Subcutaneous abdominal adipose tissue (tissue), 5 donors: ENCODE measurements at regions not wholly inside any gene's neighbourhood (a gene's known extent, or its start where the extent isn't known, plus 50 kb on each side); places are given as distances from the start of the nearest gene placed in this dataset.

Source experiments
- H3K27ac ChIP-seq: one replicate; pipeline ENCODE4 v1.7.0; 2013; ENCODE audit warnings: low read depth, mild to moderate bottlenecking, inconsistent platforms, low read length, moderate library complexity
- H3K27me3 ChIP-seq, 5 donors: one replicate each; pipeline ENCODE4 v1.7.0; 2013; ENCODE audit warnings: low read length in 5 of 5, inconsistent platforms in 1 of 5; ENCODE audit not compliant: control insufficient read depth in 5 of 5, insufficient read depth in 4 of 5
- H3K36me3 ChIP-seq, 5 donors: one replicate each; pipeline ENCODE4 v1.7.0; 2013; ENCODE audit warnings: low read length in 5 of 5; ENCODE audit not compliant: control insufficient read depth in 5 of 5, insufficient read depth in 5 of 5
- H3K4me1 ChIP-seq, 5 donors: one replicate each; pipeline ENCODE4 v1.7.0; 2013; ENCODE audit warnings: low read length in 5 of 5, mild to moderate bottlenecking in 3 of 5, moderate library complexity in 1 of 5; ENCODE audit not compliant: control insufficient read depth in 5 of 5, insufficient read depth in 5 of 5
- H3K4me3 ChIP-seq, 5 donors: one replicate each; pipeline ENCODE4 v1.7.0; 2013; ENCODE audit warnings: low read length in 5 of 5, low read depth in 1 of 5
- H3K9ac ChIP-seq, 5 donors: one replicate each; pipeline ENCODE4 v1.7.0; 2013; ENCODE audit warnings: low read length in 5 of 5, mild to moderate bottlenecking in 4 of 5, moderate library complexity in 3 of 5
- H3K9me3 ChIP-seq, 5 donors: one replicate each; pipeline ENCODE4 v1.7.0; 2013; ENCODE audit warnings: low read length in 5 of 5; ENCODE audit not compliant: control insufficient read depth in 5 of 5
- donor health status: healthy.
- donor health status: healthy.
- donor health status: healthy.
- donor health status: healthy.
- donor health status: healthy.

- peaks cover 0 to 25% (median 4%) of the 10 kb centered on the region in 5 donors for H3K4me1 ChIP-seq
- H3K27me3 ChIP-seq, result no peaks in the 10 kb centered on the region
- H3K27ac ChIP-seq, result no peak overlapping the region
- H3K4me3 ChIP-seq, result no peak overlapping the region
- no peaks in the 10 kb centered on the region for H3K36me3 ChIP-seq
- H3K9me3 ChIP-seq, result no peaks in the 10 kb centered on the region
- no peak overlapping the region for H3K9ac ChIP-seq
Measured at GRCh38 chr13:59354665-59355369, 808.9 kb downstream of the DIAPH3 start.

GRCh38 chr13:59356607-59357006 lies 807.1 kb downstream of the DIAPH3 start:
- peaks cover 0 to 30% (median 4%) of the 10 kb centered on the region in 5 donors for H3K4me1 ChIP-seq
- no peaks in the 10 kb centered on the region for H3K27me3 ChIP-seq
- H3K4me3 ChIP-seq, result no peak overlapping the region
- no peaks in the 10 kb centered on the region for H3K36me3 ChIP-seq
- H3K9me3 ChIP-seq, result no peaks in the 10 kb centered on the region
- H3K27ac ChIP-seq, result no peak overlapping the region
- H3K9ac ChIP-seq, result no peak overlapping the region

GRCh38 chr13:59358014-59358413 lies 805.7 kb downstream of the DIAPH3 start:
- Histone ChIP-seq H3K27ac (no peak overlapping the region), H3K4me3 (no peak overlapping the region), H3K9me3 (no peaks in the 10 kb centered on the region)

GRCh38 chr13:59360108-59360507 lies 803.6 kb downstream of the DIAPH3 start:
- Histone ChIP-seq H3K27me3 (no peaks in the 10 kb centered on the region), H3K36me3 (no peaks in the 10 kb centered on the region), H3K27ac (no peak overlapping the region), H3K4me3 (no peak overlapping the region), H3K9me3 (no peaks in the 10 kb centered on the region), H3K4me1 (peaks cover 0 to 30% (median 4%) of the 10 kb centered on the region in 5 donors), H3K9ac (no peak overlapping the region)

More at GRCh38 chr13:59358014-59358413, 805.7 kb downstream of the DIAPH3 start:
- no peaks in the 10 kb centered on the region for H3K36me3 ChIP-seq
- H3K4me1 ChIP-seq, result peaks cover 0 to 30% (median 4%) of the 10 kb centered on the region in 5 donors
- no peak overlapping the region for H3K9ac ChIP-seq
- no peaks in the 10 kb centered on the region for H3K27me3 ChIP-seq

GRCh38 chr13:59360916-59361315 lies 802.8 kb downstream of the DIAPH3 start:
- no peaks in the 10 kb centered on the region for H3K36me3 ChIP-seq
- peaks cover 0 to 30% (median 4%) of the 10 kb centered on the region in 5 donors for H3K4me1 ChIP-seq
- H3K9me3 ChIP-seq, result no peaks in the 10 kb centered on the region
- H3K9ac ChIP-seq, result no peak overlapping the region
- H3K27ac ChIP-seq, result no peak overlapping the region
- H3K27me3 ChIP-seq, result no peaks in the 10 kb centered on the region
- no peak overlapping the region for H3K4me3 ChIP-seq

- no peak overlapping the region for H3K27ac ChIP-seq
- H3K9ac ChIP-seq, result no peak overlapping the region
- no peaks in the 10 kb centered on the region for H3K9me3 ChIP-seq
- no peaks in the 10 kb centered on the region for H3K36me3 ChIP-seq
- H3K4me1 ChIP-seq, result peaks cover 0 to 19% (median 0%) of the 10 kb centered on the region in 5 donors
- H3K4me3 ChIP-seq, result no peak overlapping the region
- H3K27me3 ChIP-seq, result no peaks in the 10 kb centered on the region
Measured at GRCh38 chr13:59363313-59363712, 800.4 kb downstream of the DIAPH3 start.

- Histone ChIP-seq H3K36me3 (no peaks in the 10 kb centered on the region), H3K27me3 (no peaks in the 10 kb centered on the region), H3K9ac (no peak overlapping the region), H3K9me3 (no peaks in the 10 kb centered on the region), H3K4me1 (peaks cover 0 to 13% (median 0%) of the 10 kb centered on the region in 5 donors), H3K4me3 (no peak overlapping the region), H3K27ac (no peak overlapping the region)
Measured at GRCh38 chr13:59363947-59364346, 799.8 kb downstream of the DIAPH3 start.

GRCh38 chr13:59364641-59365085 lies 799.1 kb downstream of the DIAPH3 start:
- Histone ChIP-seq H3K4me1 (peaks cover 0 to 7% (median 0%) of the 10 kb centered on the region in 5 donors), H3K9me3 (no peaks in the 10 kb centered on the region), H3K27me3 (no peaks in the 10 kb centered on the region), H3K27ac (no peak overlapping the region), H3K4me3 (no peak overlapping the region), H3K36me3 (no peaks in the 10 kb centered on the region), H3K9ac (no peak overlapping the region)

- Histone ChIP-seq H3K36me3 (no peaks in the 10 kb centered on the region), H3K27ac (no peak overlapping the region), H3K9me3 (no peaks in the 10 kb centered on the region), H3K4me1 (no peaks in the 10 kb centered on the region), H3K9ac (no peak overlapping the region), H3K4me3 (no peak overlapping the region), H3K27me3 (no peaks in the 10 kb centered on the region)
Measured at GRCh38 chr13:59367467-59367866, 796.3 kb downstream of the DIAPH3 start.

GRCh38 chr13:59367904-59368303 lies 795.8 kb downstream of the DIAPH3 start:
- Histone ChIP-seq H3K27ac (no peak overlapping the region), H3K4me1 (no peaks in the 10 kb centered on the region), H3K27me3 (no peaks in the 10 kb centered on the region), H3K9ac (no peak overlapping the region), H3K4me3 (no peak overlapping the region), H3K9me3 (no peaks in the 10 kb centered on the region), H3K36me3 (no peaks in the 10 kb centered on the region)
